ENCODE measurements at regions not wholly inside any gene's neighbourhood (a gene's known extent, or its start where the extent isn't known, plus 50 kb on each side); places are given as distances from the start of the nearest gene placed in this dataset.

GRCh38 chr16:81181013-81181720 lies 57.3 kb upstream of the BCO1 start:
- H3T11ph ChIP-seq (ENCODE audit: low read length) = no peak overlapping the region
- no peak overlapping the region for H3K23ac ChIP-seq (ENCODE audit: insufficient read length, low read depth, low read length)
- Mint-ChIP-seq H3K4me3 (peak overlapping the region; percentile 43 to 72), H3K36me3 (ENCODE audit: insufficient read depth in 1 of 3, low read depth in 3 of 3) (no peaks in the 10 kb centered on the region), H3K4me1 (peaks cover 22 to 24% of the 10 kb centered on the region in 2 experiments), H3K27me3 (ENCODE audit: low read depth) (no peaks in the 10 kb centered on the region; the same call in 1 of the 2 replicates), H3K9me3 (no peaks in the 10 kb centered on the region), H3K27ac (peak overlapping the region; percentile 6 to 95 (median 93); a peak in 5 of 7 replicates)
- WGBS (ENCODE audit: extremely low coverage, insufficient read length, low lambda C conversion rate) = no CpG with 5 or more reads among the region's 13 CpGs
- peak; percentile 96 for DNase-seq
- H3K23me2 ChIP-seq (ENCODE audit: insufficient read length, low read depth, low read length, poor library complexity, severe bottlenecking) = peaks cover 6% of the 10 kb centered on the region
- H4K8ac ChIP-seq (replicated peaks; ENCODE audit: insufficient read length, low read depth, low read length) = peak overlapping the region; percentile 48
- no peak overlapping the region for H3K4ac ChIP-seq (ENCODE audit: low read depth, low read length)
- H2AFZ ChIP-seq (ENCODE audit: low read length) = peak overlapping the region; percentile 65
- H3K27me3 ChIP-seq (ENCODE audit: insufficient read depth, low read length) = no peaks in the 10 kb centered on the region
- H2AK5ac ChIP-seq (ENCODE audit: insufficient read length, low read length) = no peak overlapping the region
- no peak overlapping the region for H4K5ac ChIP-seq (ENCODE audit: insufficient read length, low read depth, low read length)
- H3K79me2 ChIP-seq (ENCODE audit: insufficient read depth, low read length) = no peaks in the 10 kb centered on the region
- peak overlapping the region; percentile 41 for H2BK5ac ChIP-seq (ENCODE audit: insufficient read length, low read length)
- no peak overlapping the region for H4K91ac ChIP-seq (ENCODE audit: insufficient read length, low read depth, low read length)
- TF ChIP-seq, protein P1, sequence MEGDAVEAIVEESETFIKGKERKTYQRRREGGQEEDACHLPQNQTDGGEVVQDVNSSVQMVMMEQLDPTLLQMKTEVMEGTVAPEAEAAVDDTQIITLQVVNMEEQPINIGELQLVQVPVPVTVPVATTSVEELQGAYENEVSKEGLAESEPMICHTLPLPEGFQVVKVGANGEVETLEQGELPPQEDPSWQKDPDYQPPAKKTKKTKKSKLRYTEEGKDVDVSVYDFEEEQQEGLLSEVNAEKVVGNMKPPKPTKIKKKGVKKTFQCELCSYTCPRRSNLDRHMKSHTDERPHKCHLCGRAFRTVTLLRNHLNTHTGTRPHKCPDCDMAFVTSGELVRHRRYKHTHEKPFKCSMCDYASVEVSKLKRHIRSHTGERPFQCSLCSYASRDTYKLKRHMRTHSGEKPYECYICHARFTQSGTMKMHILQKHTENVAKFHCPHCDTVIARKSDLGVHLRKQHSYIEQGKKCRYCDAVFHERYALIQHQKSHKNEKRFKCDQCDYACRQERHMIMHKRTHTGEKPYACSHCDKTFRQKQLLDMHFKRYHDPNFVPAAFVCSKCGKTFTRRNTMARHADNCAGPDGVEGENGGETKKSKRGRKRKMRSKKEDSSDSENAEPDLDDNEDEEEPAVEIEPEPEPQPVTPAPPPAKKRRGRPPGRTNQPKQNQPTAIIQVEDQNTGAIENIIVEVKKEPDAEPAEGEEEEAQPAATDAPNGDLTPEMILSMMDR (conservative IDR thresholded peaks at IDR 0.05) = no peak
- peak overlapping the region; percentile 96 for H3K18ac ChIP-seq (ENCODE audit: insufficient read length, low read depth, low read length)
- H2BK20ac ChIP-seq (ENCODE audit: low read depth, low read length, poor library complexity, severe bottlenecking) = no peak overlapping the region
- peak overlapping the region; percentile 92 for H3K14ac ChIP-seq (ENCODE audit: insufficient read depth, low read length)
- H3K4me1 ChIP-seq (ENCODE audit: insufficient read depth, low read length) = peaks cover 5% of the 10 kb centered on the region; the same call in 1 of the 2 replicates
- peak overlapping the region; percentile 81 for H3K27ac ChIP-seq (ENCODE audit: insufficient read length, low read depth, low read length)
- peak overlapping the region; percentile 94 for H3K4me2 ChIP-seq (ENCODE audit: insufficient read depth, insufficient read length, low read length)
- H3K9me3 ChIP-seq (ENCODE audit: control insufficient read depth, low read depth, low read length) = no peaks in the 10 kb centered on the region
- H2BK120ac ChIP-seq (ENCODE audit: low read depth, low read length, poor library complexity, severe bottlenecking) = peak overlapping the region; percentile 56
- no peaks in the 10 kb centered on the region for H4K20me1 ChIP-seq (ENCODE audit: control insufficient read depth, insufficient read depth, insufficient read length)
- H3K9ac ChIP-seq (ENCODE audit: extremely low read depth, insufficient read length, low read length) = peak overlapping the region; percentile 52
- H2BK12ac ChIP-seq (ENCODE audit: insufficient read length, low read depth, low read length) = peak overlapping the region; percentile 98
- no peak overlapping the region for H3K56ac ChIP-seq (ENCODE audit: insufficient read length, low read depth, low read length)
- no peak overlapping the region for H2BK15ac ChIP-seq (ENCODE audit: low read depth, low read length)
- H3K79me1 ChIP-seq (ENCODE audit: insufficient read depth, low read depth, low read length, poor library complexity, severe bottlenecking) = no peaks in the 10 kb centered on the region

All from H9 (cell line).